HepG2 (cell line): ENCODE measurements at regions not wholly inside any gene's neighbourhood (a gene's known extent, or its start where the extent isn't known, plus 50 kb on each side); places are given as distances from the start of the nearest gene placed in this dataset.

Experiments used
- ATAC-seq: fragments of 200-7000 bp; cut with Tn5 transposase; 3 replicates; pipeline ENCODE4 v1.9.1; 2020; ENCODE audit warnings: mild to moderate bottlenecking, moderate library complexity
- BruUV-seq: library from RNA; stranded (reverse); fragments of 400-500 nt; replicated peaks from 2 replicates; lab custom pipeline; 2021; lab: Mats Ljungman, UMichigan
- CTCF ChIA-PET: fragments of 300-600 bp; formaldehyde crosslinking; extraction: SDS; loops from one replicate; lab custom pipeline; 2021; ENCODE audit warnings: low total read pairs, inconsistent platforms, low intra/inter-chr PET ratio; lab: Yijun Ruan, JAX
- POLR2A ChIA-PET: fragments of 350-600 bp; sonication (Branson Sonifier 250); formaldehyde crosslinking; loops from one replicate; lab custom pipeline; 2020; ENCODE audit warnings: antibody characterized with exemption, inconsistent platforms; lab: Yijun Ruan, JAX
- DNase-seq: peaks from one replicate; pipeline ENCODE4 v3.0.0-alpha.2; 2015; ENCODE audit warnings: low spot score
- FAIRE-seq: peaks from 3 replicates; lab custom pipeline; 2011; peaks lifted over from hg19 to GRCh38; lab: Jason Lieb, UNC
- H2AFZ ChIP-seq: one replicate; pipeline ENCODE4 v1.6.1; 2011; ENCODE audit warnings: low read length, inconsistent platforms
- H3K27ac ChIP-seq: fragments of 300-600 bp; 3 replicates; pipeline ENCODE4 v1.8.0; 2011; ENCODE audit warnings: mixed run types, mild to moderate bottlenecking, mixed read lengths, low read length, inconsistent platforms; ENCODE audit not compliant: insufficient read depth; ENCODE audit errors: extremely low read length
- H3K27me3 ChIP-seq, 2 experiments: fragments of 200-600 bp in 1 of 2; 2 replicates in 1 of 2; 3 replicates in 1 of 2; pipeline versions ENCODE4 v1.6.0 to v1.8.0; 2011; ENCODE audit warnings: low read length in 2 of 2, mild to moderate bottlenecking in 2 of 2, moderate library complexity in 2 of 2, inconsistent platforms in 1 of 2; ENCODE audit not compliant: insufficient read depth in 2 of 2, control insufficient read depth in 1 of 2
- H3K36me3 ChIP-seq, 2 experiments: fragments of 200-600 bp in 1 of 2; replicated peaks in 1 of 2; 2 replicates in 1 of 2; 3 replicates in 1 of 2; pipeline versions ENCODE4 v1.5.1 to v1.8.0; 2011; ENCODE audit warnings: low read length in 2 of 2, inconsistent platforms in 1 of 2; ENCODE audit not compliant: insufficient read depth in 2 of 2, control insufficient read depth in 1 of 2
- H3K4me1 ChIP-seq: 2 replicates; pipeline ENCODE4 v1.5.1; 2012; ENCODE audit warnings: low read length, inconsistent platforms; ENCODE audit not compliant: insufficient read depth
- H3K4me2 ChIP-seq: 2 replicates; pipeline ENCODE4 v1.6.0; 2011; ENCODE audit warnings: low read depth, low read length, inconsistent platforms
- H3K4me3 ChIP-seq, 3 experiments: fragments of 200-600 bp in 1 of 3; sonication (generic), shearing (Covaris generic) in 1 of 3; replicated peaks in 1 of 3; 2 replicates each; pipeline ENCODE4 v1.5.1; 2011 to 2016; ENCODE audit warnings: low read length in 3 of 3, inconsistent platforms in 2 of 3, low read depth in 2 of 3, mild to moderate bottlenecking in 2 of 3, control low read depth in 1 of 3, mixed read lengths in 1 of 3; ENCODE audit not compliant: insufficient read depth in 1 of 3
- H3K79me2 ChIP-seq: one replicate; pipeline ENCODE4 v1.6.1; 2011; ENCODE audit warnings: low read length, inconsistent platforms; ENCODE audit not compliant: insufficient read depth
- H3K9ac ChIP-seq: 2 replicates; pipeline ENCODE4 v1.6.0; 2011; ENCODE audit warnings: mild to moderate bottlenecking, low read depth, low read length, inconsistent platforms; ENCODE audit not compliant: insufficient read depth
- H3K9me3 ChIP-seq: 2 replicates; pipeline ENCODE4 v1.5.1; 2012; ENCODE audit warnings: mild to moderate bottlenecking, low read length
- H4K20me1 ChIP-seq: 2 replicates; pipeline ENCODE4 v1.6.0; 2011; ENCODE audit warnings: inconsistent platforms, mild to moderate bottlenecking, low read length, moderate library complexity; ENCODE audit not compliant: insufficient read depth
- EEA1 ChIP-seq: sonication (generic); formaldehyde crosslinking; IDR thresholded peaks from 2 replicates; pipeline ENCODE4 v1.5.1; 2020; ENCODE audit warnings: mild to moderate bottlenecking, missing genetic modification reagents, borderline replicate concordance
- ESRRA ChIP-seq: sonication (generic); formaldehyde crosslinking; IDR thresholded peaks from 2 replicates; pipeline ENCODE4 v1.5.1; 2020; ENCODE audit warnings: mild to moderate bottlenecking, low read depth, missing genetic modification reagents
- JUND ChIP-seq: sonication (generic); formaldehyde crosslinking; IDR thresholded peaks from 2 replicates; pipeline ENCODE4 v1.8.0; 2022; ENCODE audit warnings: mild to moderate bottlenecking, missing genetic modification reagents
- MYNN ChIP-seq: sonication (generic); formaldehyde crosslinking; IDR thresholded peaks from 2 replicates; pipeline ENCODE4 v1.4.0; 2020; ENCODE audit warnings: mild to moderate bottlenecking, low read depth, missing genetic modification reagents
- NBN ChIP-seq: fragments of 450-650 bp; conservative IDR thresholded peaks from 2 replicates; pipeline ENCODE4 v1.6.1; 2017
- NR1H2 ChIP-seq: sonication (generic); formaldehyde crosslinking; IDR thresholded peaks from 2 replicates; pipeline ENCODE4 v1.8.1; 2022; ENCODE audit warnings: low read depth, missing genetic modification reagents, borderline replicate concordance
- NRL ChIP-seq: sonication (generic); formaldehyde crosslinking; IDR thresholded peaks from 2 replicates; pipeline ENCODE4 v1.5.0; 2020; ENCODE audit warnings: missing genetic modification reagents, mild to moderate bottlenecking, moderate library complexity, borderline replicate concordance
- PHF20 ChIP-seq: sonication (generic); formaldehyde crosslinking; IDR thresholded peaks from 2 replicates; pipeline ENCODE4 v1.5.0; 2020; ENCODE audit warnings: mild to moderate bottlenecking, missing genetic modification reagents
- ZBTB42 ChIP-seq: sonication (generic); formaldehyde crosslinking; IDR thresholded peaks from 2 replicates; pipeline ENCODE4 v1.5.0; 2020; ENCODE audit warnings: mild to moderate bottlenecking, missing genetic modification reagents
- ZNF136 ChIP-seq: sonication (generic); formaldehyde crosslinking; IDR thresholded peaks from 2 replicates; pipeline ENCODE4 v1.8.1; 2022; ENCODE audit warnings: low read depth, mild to moderate bottlenecking, moderate library complexity, missing genetic modification reagents
- ZNF335 ChIP-seq: sonication (generic); formaldehyde crosslinking; IDR thresholded peaks from 2 replicates; pipeline ENCODE4 v1.4.0; 2020; ENCODE audit warnings: missing genetic modification reagents
- ZNF343 ChIP-seq: sonication (generic); formaldehyde crosslinking; IDR thresholded peaks from 2 replicates; pipeline ENCODE4 v1.4.0; 2020; ENCODE audit warnings: mild to moderate bottlenecking, missing genetic modification reagents
- ZNF747 ChIP-seq: sonication (generic); formaldehyde crosslinking; IDR thresholded peaks from 2 replicates; pipeline ENCODE4 v1.8.1; 2023; ENCODE audit warnings: missing genetic modification reagents, mild to moderate bottlenecking, borderline replicate concordance
- WGBS: methylation state at CpG from one replicate; pipeline ENCODE4 v1.1.6; 2017; ENCODE audit warnings: low lambda C conversion rate; 5-methylcytosine and 5-hydroxymethylcytosine counted together
- in situ Hi-C: cut with HindIII; loops from 2 replicates; pipeline ENCODE4 v1.10.0; 2017; ENCODE audit warnings: low pct_unique_long_range_greater_than_20kb; ENCODE audit not compliant: extremely low pct_ligation_motif_present
- intact Hi-C: fragments of 100-400 bp; cut with micrococcal nuclease; formaldehyde crosslinking; loops from one replicate; pipeline ENCODE4 v1.10.0; 2022; ENCODE audit not compliant: unreplicated experiment
- TF ChIP-seq, protein P1 (sequence below): sonication (generic); formaldehyde crosslinking; IDR thresholded peaks from 2 replicates; pipeline ENCODE4 v1.8.1; 2023; ENCODE audit warnings: mild to moderate bottlenecking, inconsistent platforms, moderate library complexity, missing genetic modification reagents, borderline replicate concordance
- TF ChIP-seq, protein P2 (sequence below): sonication (generic); formaldehyde crosslinking; IDR thresholded peaks from 2 replicates; pipeline ENCODE4 v1.8.0; 2022; ENCODE audit warnings: low read depth, missing genetic modification reagents
- TF ChIP-seq, protein P3 (sequence below): sonication (generic); formaldehyde crosslinking; IDR thresholded peaks from 2 replicates; pipeline ENCODE4 v1.8.0; 2022; ENCODE audit warnings: mild to moderate bottlenecking, missing genetic modification reagents, moderate library complexity

DNA sequence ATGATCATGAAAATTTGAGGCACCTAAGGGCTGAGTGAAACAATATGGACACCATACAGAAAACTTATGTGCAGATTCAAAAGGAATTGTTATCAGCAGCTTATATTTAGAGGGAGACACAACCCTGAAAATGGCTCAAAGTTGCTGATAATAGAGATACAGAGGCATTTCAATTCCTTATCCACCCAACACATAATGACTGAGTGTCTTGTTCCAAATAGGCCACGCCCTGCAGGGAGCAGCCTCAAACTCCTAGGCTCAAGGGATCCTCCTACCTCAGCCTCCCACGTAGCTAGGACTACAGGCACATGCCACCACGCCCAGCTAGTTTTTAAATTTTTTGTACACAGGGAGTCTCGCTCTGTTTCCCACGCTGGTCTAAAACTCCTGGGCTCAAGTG is 79.0 kb downstream of the LBH start:
- no peak for FAIRE-seq
- H3K27me3 ChIP-seq, result peaks cover 0 to 10% of the 10 kb centered on the region in 2 experiments; a peak in 3 of 5 replicates
- H3K4me3 ChIP-seq, result no peak overlapping the region
- CTCF ChIA-PET, result no interaction called here
- POLR2A ChIA-PET, result no interaction called here
- H3K9me3 ChIP-seq, result no peaks in the 10 kb centered on the region
- no peak for TF ChIP-seq PHF20 (CRISPR knock-in tag)
- no peak for TF ChIP-seq JUND (CRISPR knock-in tag)
- TF ChIP-seq NBN, result no peak
- TF ChIP-seq MYNN (CRISPR knock-in tag), result no peak
- TF ChIP-seq, all 625 proteins: peak for 0
- WGBS, result 11% methylated on average over 5 of the region's 5 CpGs
- Histone ChIP-seq H3K27ac (no peak overlapping the region), H3K79me2 (no peaks in the 10 kb centered on the region), H3K4me2 (no peak overlapping the region), H3K4me1 (no peaks in the 10 kb centered on the region), H2AFZ (no peak overlapping the region), H3K9ac (no peak overlapping the region), H3K36me3 (no peaks in the 10 kb centered on the region), H4K20me1 (no peaks in the 10 kb centered on the region)
- intact Hi-C loops (no loop called here), in situ Hi-C loops (no loop called here)
- DNase-seq (no peak), ATAC-seq (no peak)
- no TSS peak for BruUV-seq

DNA sequence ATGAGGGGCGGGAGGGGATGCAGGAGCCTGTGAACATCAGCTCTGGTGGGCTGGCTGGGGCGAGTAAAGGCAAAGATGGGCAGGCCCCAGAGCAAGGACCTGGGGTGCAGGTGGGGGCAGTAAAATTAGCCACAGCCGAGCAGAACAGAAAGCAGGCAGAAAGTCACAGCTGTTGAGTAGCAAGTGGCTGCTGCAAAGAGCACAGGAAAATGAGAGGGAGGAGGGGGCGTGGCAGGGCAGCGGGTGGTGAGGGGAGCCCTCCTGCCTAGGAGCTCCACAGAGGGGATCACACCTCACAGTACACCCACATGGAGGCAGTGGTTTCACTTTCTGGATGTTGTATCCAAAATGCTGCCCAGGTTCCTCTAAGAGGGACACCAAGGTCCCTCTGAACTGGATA is 79.6 kb downstream of the LBH start:
- Histone ChIP-seq H3K4me2 (no peak overlapping the region), H3K4me1 (no peaks in the 10 kb centered on the region), H3K4me3 (no peak overlapping the region), H3K9me3 (no peaks in the 10 kb centered on the region), H2AFZ (no peak overlapping the region), H3K27me3 (peaks cover 0 to 7% of the 10 kb centered on the region in 2 experiments; a peak in 3 of 5 replicates), H3K36me3 (no peaks in the 10 kb centered on the region), H4K20me1 (no peaks in the 10 kb centered on the region), H3K79me2 (no peaks in the 10 kb centered on the region), H3K9ac (no peak overlapping the region), H3K27ac (no peak overlapping the region)
- in situ Hi-C loops, result no loop called here
- POLR2A ChIA-PET, result no interaction called here
- DNase-seq, result no peak
- intact Hi-C loops, result no loop called here
- BruUV-seq, result no TSS peak
- 16% methylated on average over 5 of the region's 5 CpGs for WGBS
- no peak for ATAC-seq
- CTCF ChIA-PET, result no interaction called here
- FAIRE-seq, result no peak
- TF ChIP-seq ZNF343 (CRISPR knock-in tag) (no peak), ZNF136 (no peak), ZNF335 (CRISPR knock-in tag) (no peak), ZBTB42 (CRISPR knock-in tag) (no peak), ZNF747 (CRISPR knock-in tag) (no peak), NRL (CRISPR knock-in tag) (no peak), NR1H2 (CRISPR knock-in tag) (no peak), ESRRA (no peak), EEA1 (CRISPR knock-in tag) (no peak)
- TF ChIP-seq, protein P1, sequence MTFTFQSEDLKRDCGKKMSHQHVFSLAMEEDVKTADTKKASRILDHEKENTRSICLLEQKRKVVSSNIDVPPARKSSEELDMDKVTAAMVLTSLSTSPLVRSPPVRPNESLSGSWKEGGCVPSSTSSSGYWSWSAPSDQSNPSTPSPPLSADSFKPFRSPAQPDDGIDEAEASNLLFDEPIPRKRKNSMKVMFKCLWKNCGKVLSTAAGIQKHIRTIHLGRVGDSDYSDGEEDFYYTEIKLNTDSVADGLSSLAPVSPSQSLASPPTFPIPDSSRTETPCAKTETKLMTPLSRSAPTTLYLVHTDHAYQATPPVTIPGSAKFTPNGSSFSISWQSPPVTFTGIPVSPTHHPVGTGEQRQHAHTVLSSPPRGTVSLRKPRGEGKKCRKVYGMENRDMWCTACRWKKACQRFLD, result no peak
- TF ChIP-seq, protein P2, sequence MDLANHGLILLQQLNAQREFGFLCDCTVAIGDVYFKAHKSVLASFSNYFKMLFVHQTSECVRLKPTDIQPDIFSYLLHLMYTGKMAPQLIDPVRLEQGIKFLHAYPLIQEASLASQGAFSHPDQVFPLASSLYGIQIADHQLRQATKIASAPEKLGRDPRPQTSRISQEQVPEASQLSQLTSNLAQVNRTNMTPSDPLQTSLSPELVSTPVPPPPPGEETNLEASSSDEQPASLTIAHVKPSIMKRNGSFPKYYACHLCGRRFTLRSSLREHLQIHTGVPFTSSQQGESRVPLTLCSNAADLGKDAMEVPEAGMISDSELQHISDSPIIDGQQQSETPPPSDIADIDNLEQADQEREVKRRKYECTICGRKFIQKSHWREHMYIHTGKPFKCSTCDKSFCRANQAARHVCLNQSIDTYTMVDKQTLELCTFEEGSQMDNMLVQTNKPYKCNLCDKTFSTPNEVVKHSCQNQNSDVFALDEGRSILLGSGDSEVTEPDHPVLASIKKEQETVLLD, result no peak
- TF ChIP-seq, protein P3, sequence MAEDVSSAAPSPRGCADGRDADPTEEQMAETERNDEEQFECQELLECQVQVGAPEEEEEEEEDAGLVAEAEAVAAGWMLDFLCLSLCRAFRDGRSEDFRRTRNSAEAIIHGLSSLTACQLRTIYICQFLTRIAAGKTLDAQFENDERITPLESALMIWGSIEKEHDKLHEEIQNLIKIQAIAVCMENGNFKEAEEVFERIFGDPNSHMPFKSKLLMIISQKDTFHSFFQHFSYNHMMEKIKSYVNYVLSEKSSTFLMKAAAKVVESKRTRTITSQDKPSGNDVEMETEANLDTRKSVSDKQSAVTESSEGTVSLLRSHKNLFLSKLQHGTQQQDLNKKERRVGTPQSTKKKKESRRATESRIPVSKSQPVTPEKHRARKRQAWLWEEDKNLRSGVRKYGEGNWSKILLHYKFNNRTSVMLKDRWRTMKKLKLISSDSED (CRISPR knock-in tag), result no peak
